DND-41 (cell line): ENCODE measurements at regions not wholly inside any gene's neighbourhood (a gene's known extent, or its start where the extent isn't known, plus 50 kb on each side); places are given as distances from the start of the nearest gene placed in this dataset.
"Not testable (repeated sequence)": the region's sequence is repeated elsewhere in the genome, so short reads cannot be mapped to it uniquely, and the experiment has no call there.

Experiments
- ATAC-seq: fragments of 200-7000 bp; cut with Tn5 transposase; 3 replicates; pipeline ENCODE4 v1.9.1; 2021; ENCODE audit warnings: low read depth; ENCODE audit not compliant: insufficient read depth
- DNase-seq: peaks from one replicate; pipeline ENCODE4 v3.0.0-alpha.2; 2020
- H2AFZ ChIP-seq: 2 replicates; pipeline ENCODE4 v1.6.0; 2012; ENCODE audit warnings: low read depth, low read length
- H3K27ac ChIP-seq: 2 replicates; pipeline ENCODE4 v1.5.1; 2012; ENCODE audit warnings: low read length, inconsistent platforms
- H3K27me3 ChIP-seq: fragments of 200-600 bp; sonication (generic); 2 replicates; pipeline ENCODE4 v1.6.0; 2012; ENCODE audit warnings: low read length, mild to moderate bottlenecking, inconsistent platforms; ENCODE audit not compliant: insufficient read depth, poor library complexity
- H3K36me3 ChIP-seq: 2 replicates; pipeline ENCODE4 v1.5.1; 2012; ENCODE audit warnings: low read length, inconsistent platforms; ENCODE audit not compliant: insufficient read depth
- H3K4me1 ChIP-seq: 2 replicates; pipeline ENCODE4 v1.5.1; 2012; ENCODE audit warnings: mild to moderate bottlenecking, low read length; ENCODE audit not compliant: insufficient read depth
- H3K4me2 ChIP-seq: 2 replicates; pipeline ENCODE4 v1.6.0; 2012; ENCODE audit warnings: mild to moderate bottlenecking, moderate library complexity, low read length, inconsistent platforms; ENCODE audit not compliant: insufficient read depth
- H3K4me3 ChIP-seq, 2 experiments: fragments of 200-600 bp in 1 of 2; shearing (Covaris generic) in 1 of 2; 2 replicates each; pipeline ENCODE4 v1.5.1; 2012 to 2016; ENCODE audit warnings: inconsistent platforms in 2 of 2, low read length in 2 of 2, mild to moderate bottlenecking in 2 of 2, low read depth in 1 of 2, moderate library complexity in 1 of 2
- H3K79me2 ChIP-seq: 2 replicates; pipeline ENCODE4 v1.6.0; 2012; ENCODE audit warnings: low read length, inconsistent platforms; ENCODE audit not compliant: insufficient read depth
- H3K9ac ChIP-seq: 2 replicates; pipeline ENCODE4 v1.6.0; 2012; ENCODE audit warnings: low read depth, mild to moderate bottlenecking, inconsistent platforms, low read length, moderate library complexity
- H3K9me3 ChIP-seq: 2 replicates; pipeline ENCODE4 v1.5.1; 2012; ENCODE audit warnings: low read length, moderate library complexity, mild to moderate bottlenecking, inconsistent platforms; ENCODE audit not compliant: insufficient read depth, severe bottlenecking
- H4K20me1 ChIP-seq: 2 replicates; pipeline ENCODE4 v1.6.0; 2012; ENCODE audit warnings: low read length; ENCODE audit not compliant: insufficient read depth
- CTCF ChIP-seq: IDR thresholded peaks from 2 replicates; pipeline ENCODE4 v1.5.1; 2012; ENCODE audit warnings: borderline replicate concordance, low read length, moderate library complexity, mild to moderate bottlenecking; ENCODE audit not compliant: poor library complexity, severe bottlenecking; ENCODE audit errors: extremely low read depth
- EZH2 ChIP-seq: IDR thresholded peaks from 3 replicates; pipeline ENCODE4 v1.6.1; 2012; ENCODE audit warnings: borderline replicate concordance, low read depth, mild to moderate bottlenecking, moderate library complexity, low read length, inconsistent platforms; ENCODE audit not compliant: severe bottlenecking

- Histone ChIP-seq H3K4me2 (no peak overlapping the region), H3K4me3 (no peak overlapping the region), H3K27me3 (peaks cover 6% of the 10 kb centered on the region), H3K9ac (no peak overlapping the region), H3K36me3 (no peaks in the 10 kb centered on the region), H2AFZ (no peak overlapping the region), H3K79me2 (no peaks in the 10 kb centered on the region), H4K20me1 (no peaks in the 10 kb centered on the region), H3K4me1 (no peaks in the 10 kb centered on the region), H3K9me3 (no peaks in the 10 kb centered on the region), H3K27ac (no peak overlapping the region)
- ATAC-seq (no peak), DNase-seq (no peak)
- TF ChIP-seq EZH2, result no peak
- no peak for TF ChIP-seq CTCF
Measured at GRCh38 chr2:38243186-38243880, 133.7 kb downstream of the ATL2 start.

- Histone ChIP-seq H3K36me3 (no peaks in the 10 kb centered on the region), H3K9ac (no peak overlapping the region), H3K9me3 (no peaks in the 10 kb centered on the region), H3K4me2 (no peak overlapping the region), H3K79me2 (no peaks in the 10 kb centered on the region), H2AFZ (no peak overlapping the region), H3K4me3 (no peak overlapping the region), H3K27me3 (peaks cover 4% of the 10 kb centered on the region), H3K4me1 (no peaks in the 10 kb centered on the region), H4K20me1 (no peaks in the 10 kb centered on the region), H3K27ac (no peak overlapping the region)
- TF ChIP-seq CTCF (no peak), EZH2 (no peak)
- ATAC-seq, result no peak
- no peak for DNase-seq
Measured at GRCh38 chr2:38239452-38239851, 137.6 kb downstream of the ATL2 start.

GRCh38 chr2:38238705-38239104 is 138.4 kb downstream of the ATL2 start:
- not testable (repeated sequence) for H3K9ac ChIP-seq, H4K20me1 ChIP-seq, H3K9me3 ChIP-seq, H3K79me2 ChIP-seq, H3K27ac ChIP-seq, H3K4me2 ChIP-seq, H3K4me1 ChIP-seq, DNase-seq, H3K36me3 ChIP-seq, ATAC-seq, H2AFZ ChIP-seq, H3K4me3 ChIP-seq, H3K27me3 ChIP-seq

- no peaks in the 10 kb centered on the region for H3K4me1 ChIP-seq
- H3K79me2 ChIP-seq, result no peaks in the 10 kb centered on the region
- no peak for TF ChIP-seq EZH2
- no peak for TF ChIP-seq CTCF
- H3K4me2 ChIP-seq, result no peak overlapping the region
- H3K27ac ChIP-seq, result no peak overlapping the region
- DNase-seq (no peak), ATAC-seq (no peak)
- H3K27me3 ChIP-seq, result peaks cover 3% of the 10 kb centered on the region
- H2AFZ ChIP-seq, result no peak overlapping the region
- no peak overlapping the region for H3K4me3 ChIP-seq
- no peaks in the 10 kb centered on the region for H3K36me3 ChIP-seq
- no peaks in the 10 kb centered on the region for H4K20me1 ChIP-seq
- no peak overlapping the region for H3K9ac ChIP-seq
- no peaks in the 10 kb centered on the region for H3K9me3 ChIP-seq
Measured at GRCh38 chr2:38237311-38237710, 139.8 kb downstream of the ATL2 start.
